ENCODE measurements at regions not wholly inside any gene's neighbourhood (a gene's known extent, or its start where the extent isn't known, plus 50 kb on each side); places are given as distances from the start of the nearest gene placed in this dataset.
"Not testable (repeated sequence)": the region's sequence is repeated elsewhere in the genome, so short reads cannot be mapped to it uniquely, and the experiment has no call there.

- Mint-ChIP-seq H3K36me3 (ENCODE audit: low read depth) (no peaks in the 10 kb centered on the region), H3K27ac (no peak overlapping the region), H3K4me3 (no peak overlapping the region), H3K4me1 (ENCODE audit: low read depth) (peaks cover 33% of the 10 kb centered on the region), H3K27me3 (ENCODE audit: insufficient read depth) (peaks cover 4% of the 10 kb centered on the region; the same call in 1 of the 2 replicates), H3K9me3 (no peaks in the 10 kb centered on the region)
- TF ChIP-seq CTCF (IDR thresholded peaks at IDR 0.05): no peak
- no peak for DNase-seq
Measured at GRCh38 chr5:74514888-74515551, 125.5 kb downstream of the ENC1 start.

GRCh38 chr5:74511770-74512169, 128.8 kb downstream of the ENC1 start:
- not testable (repeated sequence) for H3K27me3 Mint-ChIP-seq (ENCODE audit: insufficient read depth); H3K4me3 Mint-ChIP-seq; DNase-seq; H3K4me1 Mint-ChIP-seq (ENCODE audit: low read depth); H3K9me3 Mint-ChIP-seq; H3K27ac Mint-ChIP-seq; H3K36me3 Mint-ChIP-seq (ENCODE audit: low read depth)

GRCh38 chr5:74510476-74511075, 130.0 kb downstream of the ENC1 start:
- no peak for DNase-seq
- H3K9me3 Mint-ChIP-seq: no peaks in the 10 kb centered on the region
- no peaks in the 10 kb centered on the region for H3K36me3 Mint-ChIP-seq (ENCODE audit: low read depth)
- no peak overlapping the region for H3K27ac Mint-ChIP-seq
- H3K27me3 Mint-ChIP-seq (ENCODE audit: insufficient read depth): peaks cover 1% of the 10 kb centered on the region; the same call in 1 of the 2 replicates
- no peak for TF ChIP-seq CTCF (IDR thresholded peaks at IDR 0.05)
- no peak overlapping the region for H3K4me3 Mint-ChIP-seq
- H3K4me1 Mint-ChIP-seq (ENCODE audit: low read depth): no peaks in the 10 kb centered on the region

- H3K4me1 Mint-ChIP-seq (ENCODE audit: low read depth): no peaks in the 10 kb centered on the region
- H3K9me3 Mint-ChIP-seq: no peaks in the 10 kb centered on the region
- no peak overlapping the region for H3K4me3 Mint-ChIP-seq
- peaks cover 1% of the 10 kb centered on the region; the same call in 1 of the 2 replicates for H3K27me3 Mint-ChIP-seq (ENCODE audit: insufficient read depth)
- H3K27ac Mint-ChIP-seq: no peak overlapping the region
- no peak for DNase-seq
- no peaks in the 10 kb centered on the region for H3K36me3 Mint-ChIP-seq (ENCODE audit: low read depth)
- TF ChIP-seq CTCF (IDR thresholded peaks at IDR 0.05): no peak
Measured at GRCh38 chr5:74507370-74508005, 133.0 kb downstream of the ENC1 start.

GRCh38 chr5:74506119-74506518, 134.4 kb downstream of the ENC1 start:
- H3K4me1 Mint-ChIP-seq (ENCODE audit: low read depth): no peaks in the 10 kb centered on the region
- DNase-seq: no peak
- TF ChIP-seq CTCF (IDR thresholded peaks at IDR 0.05): no peak
- no peaks in the 10 kb centered on the region for H3K9me3 Mint-ChIP-seq
- no peak overlapping the region for H3K4me3 Mint-ChIP-seq
- H3K27ac Mint-ChIP-seq: no peak overlapping the region
- no peaks in the 10 kb centered on the region for H3K36me3 Mint-ChIP-seq (ENCODE audit: low read depth)
- peaks cover 1% of the 10 kb centered on the region; the same call in 1 of the 2 replicates for H3K27me3 Mint-ChIP-seq (ENCODE audit: insufficient read depth)

GRCh38 chr5:74504463-74504862, 136.1 kb downstream of the ENC1 start:
- Mint-ChIP-seq H3K27ac (no peak overlapping the region), H3K4me1 (ENCODE audit: low read depth) (no peaks in the 10 kb centered on the region), H3K4me3 (no peak overlapping the region), H3K27me3 (ENCODE audit: insufficient read depth) (no peaks in the 10 kb centered on the region; the same call in 1 of the 2 replicates), H3K9me3 (no peaks in the 10 kb centered on the region), H3K36me3 (ENCODE audit: low read depth) (no peaks in the 10 kb centered on the region)
- no peak for TF ChIP-seq CTCF (IDR thresholded peaks at IDR 0.05)
- DNase-seq: no peak
